HepG2 (cell line): ENCODE measurements at regions not wholly inside any gene's neighbourhood (a gene's known extent, or its start where the extent isn't known, plus 50 kb on each side); places are given as distances from the start of the nearest gene placed in this dataset.

Experiments used
- CREB1 ChIP-seq, 2 experiments: fragments of 450-650 bp in 1 of 2; IDR thresholded peaks; 2 replicates each; pipeline ENCODE4 v1.6.1; 2016 to 2017; ENCODE audit warnings: control low read depth in 1 of 2, mild to moderate bottlenecking in 1 of 2, missing compliant biosample characterization in 1 of 2, missing genetic modification characterization in 1 of 2
- GATAD2A ChIP-seq: IDR thresholded peaks from 2 replicates; pipeline ENCODE4 v1.6.1; 2016
- MATR3 ChIP-seq: sonication (generic); formaldehyde crosslinking; IDR thresholded peaks from 2 replicates; pipeline ENCODE4 v1.4.0; 2020; ENCODE audit warnings: missing genetic modification reagents
- MLXIP ChIP-seq: sonication (generic); formaldehyde crosslinking; IDR thresholded peaks from 2 replicates; pipeline ENCODE4 v1.9.0; 2021; ENCODE audit warnings: missing genetic modification reagents, borderline replicate concordance
- ZNF556 ChIP-seq: sonication (generic); formaldehyde crosslinking; IDR thresholded peaks from 2 replicates; pipeline ENCODE4 v1.4.0; 2020; ENCODE audit warnings: mild to moderate bottlenecking, missing genetic modification reagents, borderline replicate concordance
- TF ChIP-seq, protein P1 (sequence below): sonication (generic); formaldehyde crosslinking; IDR thresholded peaks from 2 replicates; pipeline ENCODE4 v1.5.0; 2020; ENCODE audit warnings: mild to moderate bottlenecking, missing genetic modification reagents, borderline replicate concordance
- TF ChIP-seq, protein P2 (sequence below): sonication (generic); formaldehyde crosslinking; IDR thresholded peaks from 2 replicates; pipeline ENCODE4 v1.4.0; 2020; ENCODE audit warnings: mild to moderate bottlenecking, missing genetic modification reagents
- TF ChIP-seq, protein P3 (sequence below): sonication (generic); formaldehyde crosslinking; IDR thresholded peaks from 2 replicates; pipeline ENCODE4 v1.4.0; 2020; ENCODE audit warnings: missing genetic modification reagents, borderline replicate concordance

DNA sequence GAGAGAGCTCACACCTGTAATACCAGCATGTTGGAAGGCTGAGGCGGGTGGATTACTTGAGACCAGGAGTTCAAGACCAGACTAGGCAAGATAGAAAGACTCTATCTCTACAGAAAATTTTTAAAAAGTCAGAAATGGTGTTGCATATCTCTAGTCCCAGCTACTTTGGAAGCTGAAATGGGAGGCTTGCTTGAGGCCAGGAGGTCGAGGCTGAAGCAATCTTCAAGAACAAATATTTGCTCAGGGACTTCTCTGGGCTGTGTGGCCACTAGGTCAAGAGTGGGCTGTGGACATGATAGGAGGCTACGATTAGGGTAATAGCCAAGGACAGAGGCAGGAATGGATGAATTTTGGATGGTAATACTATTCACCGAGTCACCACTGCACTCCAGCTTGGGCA lies 135.8 kb upstream of the PEG3 start (continued):
- TF ChIP-seq, protein P1, sequence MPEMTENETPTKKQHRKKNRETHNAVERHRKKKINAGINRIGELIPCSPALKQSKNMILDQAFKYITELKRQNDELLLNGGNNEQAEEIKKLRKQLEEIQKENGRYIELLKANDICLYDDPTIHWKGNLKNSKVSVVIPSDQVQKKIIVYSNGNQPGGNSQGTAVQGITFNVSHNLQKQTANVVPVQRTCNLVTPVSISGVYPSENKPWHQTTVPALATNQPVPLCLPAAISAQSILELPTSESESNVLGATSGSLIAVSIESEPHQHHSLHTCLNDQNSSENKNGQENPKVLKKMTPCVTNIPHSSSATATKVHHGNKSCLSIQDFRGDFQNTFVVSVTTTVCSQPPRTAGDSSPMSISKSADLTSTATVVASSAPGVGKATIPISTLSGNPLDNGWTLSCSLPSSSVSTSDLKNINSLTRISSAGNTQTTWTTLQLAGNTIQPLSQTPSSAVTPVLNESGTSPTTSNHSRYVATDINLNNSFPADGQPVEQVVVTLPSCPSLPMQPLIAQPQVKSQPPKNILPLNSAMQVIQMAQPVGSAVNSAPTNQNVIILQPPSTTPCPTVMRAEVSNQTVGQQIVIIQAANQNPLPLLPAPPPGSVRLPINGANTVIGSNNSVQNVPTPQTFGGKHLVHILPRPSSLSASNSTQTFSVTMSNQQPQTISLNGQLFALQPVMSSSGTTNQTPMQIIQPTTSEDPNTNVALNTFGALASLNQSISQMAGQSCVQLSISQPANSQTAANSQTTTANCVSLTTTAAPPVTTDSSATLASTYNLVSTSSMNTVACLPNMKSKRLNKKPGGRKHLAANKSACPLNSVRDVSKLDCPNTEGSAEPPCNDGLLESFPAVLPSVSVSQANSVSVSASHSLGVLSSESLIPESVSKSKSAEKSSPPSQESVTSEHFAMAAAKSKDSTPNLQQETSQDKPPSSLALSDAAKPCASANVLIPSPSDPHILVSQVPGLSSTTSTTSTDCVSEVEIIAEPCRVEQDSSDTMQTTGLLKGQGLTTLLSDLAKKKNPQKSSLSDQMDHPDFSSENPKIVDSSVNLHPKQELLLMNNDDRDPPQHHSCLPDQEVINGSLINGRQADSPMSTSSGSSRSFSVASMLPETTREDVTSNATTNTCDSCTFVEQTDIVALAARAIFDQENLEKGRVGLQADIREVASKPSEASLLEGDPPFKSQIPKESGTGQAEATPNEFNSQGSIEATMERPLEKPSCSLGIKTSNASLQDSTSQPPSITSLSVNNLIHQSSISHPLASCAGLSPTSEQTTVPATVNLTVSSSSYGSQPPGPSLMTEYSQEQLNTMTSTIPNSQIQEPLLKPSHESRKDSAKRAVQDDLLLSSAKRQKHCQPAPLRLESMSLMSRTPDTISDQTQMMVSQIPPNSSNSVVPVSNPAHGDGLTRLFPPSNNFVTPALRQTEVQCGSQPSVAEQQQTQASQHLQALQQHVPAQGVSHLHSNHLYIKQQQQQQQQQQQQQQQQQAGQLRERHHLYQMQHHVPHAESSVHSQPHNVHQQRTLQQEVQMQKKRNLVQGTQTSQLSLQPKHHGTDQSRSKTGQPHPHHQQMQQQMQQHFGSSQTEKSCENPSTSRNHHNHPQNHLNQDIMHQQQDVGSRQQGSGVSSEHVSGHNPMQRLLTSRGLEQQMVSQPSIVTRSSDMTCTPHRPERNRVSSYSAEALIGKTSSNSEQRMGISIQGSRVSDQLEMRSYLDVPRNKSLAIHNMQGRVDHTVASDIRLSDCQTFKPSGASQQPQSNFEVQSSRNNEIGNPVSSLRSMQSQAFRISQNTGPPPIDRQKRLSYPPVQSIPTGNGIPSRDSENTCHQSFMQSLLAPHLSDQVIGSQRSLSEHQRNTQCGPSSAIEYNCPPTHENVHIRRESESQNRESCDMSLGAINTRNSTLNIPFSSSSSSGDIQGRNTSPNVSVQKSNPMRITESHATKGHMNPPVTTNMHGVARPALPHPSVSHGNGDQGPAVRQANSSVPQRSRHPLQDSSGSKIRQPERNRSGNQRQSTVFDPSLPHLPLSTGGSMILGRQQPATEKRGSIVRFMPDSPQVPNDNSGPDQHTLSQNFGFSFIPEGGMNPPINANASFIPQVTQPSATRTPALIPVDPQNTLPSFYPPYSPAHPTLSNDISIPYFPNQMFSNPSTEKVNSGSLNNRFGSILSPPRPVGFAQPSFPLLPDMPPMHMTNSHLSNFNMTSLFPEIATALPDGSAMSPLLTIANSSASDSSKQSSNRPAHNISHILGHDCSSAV (CRISPR knock-in tag) = no peak
- TF ChIP-seq CREB1 (IDR thresholded peaks at IDR 0.05) (no peak), CREB1 (CRISPR knock-in tag; IDR thresholded peaks at IDR 0.05) (no peak), MLXIP (CRISPR knock-in tag) (no peak), MATR3 (CRISPR knock-in tag) (no peak), GATAD2A (CRISPR knock-in tag) (peak; percentile 94), ZNF556 (CRISPR knock-in tag) (no peak)
- TF ChIP-seq, protein P2, sequence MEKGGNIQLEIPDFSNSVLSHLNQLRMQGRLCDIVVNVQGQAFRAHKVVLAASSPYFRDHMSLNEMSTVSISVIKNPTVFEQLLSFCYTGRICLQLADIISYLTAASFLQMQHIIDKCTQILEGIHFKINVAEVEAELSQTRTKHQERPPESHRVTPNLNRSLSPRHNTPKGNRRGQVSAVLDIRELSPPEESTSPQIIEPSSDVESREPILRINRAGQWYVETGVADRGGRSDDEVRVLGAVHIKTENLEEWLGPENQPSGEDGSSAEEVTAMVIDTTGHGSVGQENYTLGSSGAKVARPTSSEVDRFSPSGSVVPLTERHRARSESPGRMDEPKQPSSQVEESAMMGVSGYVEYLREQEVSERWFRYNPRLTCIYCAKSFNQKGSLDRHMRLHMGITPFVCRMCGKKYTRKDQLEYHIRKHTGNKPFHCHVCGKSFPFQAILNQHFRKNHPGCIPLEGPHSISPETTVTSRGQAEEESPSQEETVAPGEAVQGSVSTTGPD (CRISPR knock-in tag) = 0 out of 2 replicates have a peak, but pooled peaks have one; percentile 34
- TF ChIP-seq, protein P3, sequence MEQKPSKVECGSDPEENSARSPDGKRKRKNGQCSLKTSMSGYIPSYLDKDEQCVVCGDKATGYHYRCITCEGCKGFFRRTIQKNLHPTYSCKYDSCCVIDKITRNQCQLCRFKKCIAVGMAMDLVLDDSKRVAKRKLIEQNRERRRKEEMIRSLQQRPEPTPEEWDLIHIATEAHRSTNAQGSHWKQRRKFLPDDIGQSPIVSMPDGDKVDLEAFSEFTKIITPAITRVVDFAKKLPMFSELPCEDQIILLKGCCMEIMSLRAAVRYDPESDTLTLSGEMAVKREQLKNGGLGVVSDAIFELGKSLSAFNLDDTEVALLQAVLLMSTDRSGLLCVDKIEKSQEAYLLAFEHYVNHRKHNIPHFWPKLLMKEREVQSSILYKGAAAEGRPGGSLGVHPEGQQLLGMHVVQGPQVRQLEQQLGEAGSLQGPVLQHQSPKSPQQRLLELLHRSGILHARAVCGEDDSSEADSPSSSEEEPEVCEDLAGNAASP (CRISPR knock-in tag) = peak; percentile 85; the same call in 1 of the 2 replicates
